GM19025 (cell line): ENCODE measurements at regions not wholly inside any gene's neighbourhood (a gene's known extent, or its start where the extent isn't known, plus 50 kb on each side); places are given as distances from the start of the nearest gene placed in this dataset.
A peak's percentile ranks its signal among the peaks of the same experiment; 100 is the strongest.

Source experiments
- ATAC-seq: cut with Tn5 transposase; IDR thresholded peaks from one replicate; pipeline ENCODE4 v1.9.1; 2021; ENCODE audit warnings: mild to moderate bottlenecking, low read depth, moderate library complexity; ENCODE audit not compliant: unreplicated experiment

- ATAC-seq: peak; percentile 54
These were observed 92.4 kb upstream of the RMDN2 start for GRCh38 chr2:37832590-37833197.

GRCh38 chr2:37833423-37833822 lies 91.7 kb upstream of the RMDN2 start:
- ATAC-seq: peak; percentile 76

DNA sequence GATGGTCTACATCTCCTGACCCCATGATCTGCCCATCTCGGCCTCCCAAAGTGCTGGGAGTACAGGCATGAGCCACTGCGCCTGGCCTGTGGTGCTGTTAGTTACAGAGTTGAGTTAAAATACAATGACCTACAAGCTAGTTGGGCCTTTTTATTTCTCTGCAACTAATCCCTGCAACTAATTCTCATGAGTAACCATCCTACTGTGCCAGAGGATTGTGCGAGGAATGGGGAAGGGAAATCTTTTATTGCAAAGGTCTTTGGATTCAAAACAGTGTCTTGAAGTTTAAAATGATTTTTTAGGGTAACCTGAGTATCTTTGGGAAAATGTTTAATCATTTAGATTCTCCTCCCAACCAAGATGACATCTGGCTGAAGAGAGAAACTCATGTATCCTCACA lies 88.8 kb upstream of the RMDN2 start:
- no peak for ATAC-seq

DNA sequence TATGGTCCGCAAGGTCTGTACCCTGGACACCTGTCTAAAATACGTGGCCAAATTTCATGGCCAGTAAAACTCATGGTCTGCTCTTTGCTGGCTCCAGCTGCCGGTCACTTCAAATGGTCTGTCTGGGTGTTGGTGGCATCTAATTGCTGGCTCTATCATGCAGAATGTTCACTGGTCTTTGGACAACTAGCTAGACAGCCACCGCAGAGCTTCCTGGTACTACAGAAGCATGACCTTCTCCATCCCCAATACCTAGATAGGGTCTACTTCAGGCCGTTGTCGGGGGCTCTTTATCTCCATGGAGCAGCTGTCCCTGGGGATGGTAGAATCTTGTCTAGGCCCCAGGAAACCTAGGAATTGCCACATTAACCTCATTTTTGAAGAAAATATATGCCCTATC lies 88.4 kb upstream of the RMDN2 start:
- ATAC-seq: no peak

- no peak for ATAC-seq
These were observed 87.3 kb upstream of the RMDN2 start for GRCh38 chr2:37837628-37838328.

- no peak for ATAC-seq
These were observed 86.4 kb upstream of the RMDN2 start for GRCh38 chr2:37838541-37839167.

DNA sequence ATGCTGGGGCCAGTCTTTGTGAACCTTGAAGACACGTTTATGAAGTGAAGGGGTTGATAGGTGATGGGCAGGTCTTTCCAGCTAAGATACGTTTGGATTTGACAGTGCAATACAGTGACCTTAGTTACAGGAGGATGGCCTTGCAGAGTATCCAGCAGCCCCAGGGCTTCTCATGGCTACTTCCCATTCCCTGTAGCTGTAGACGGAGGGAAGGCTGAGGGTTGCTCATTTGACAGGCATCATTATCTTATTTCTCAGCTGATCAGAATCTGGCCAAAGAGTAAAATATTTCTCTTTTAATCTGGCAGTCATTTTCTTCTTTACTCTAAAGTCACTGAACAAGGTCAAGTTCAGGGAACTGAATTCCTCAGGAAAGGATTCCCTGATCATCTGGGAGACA lies 85.1 kb upstream of the RMDN2 start:
- ATAC-seq: no peak

- no peak for ATAC-seq
These were observed 82.2 kb upstream of the RMDN2 start for GRCh38 chr2:37842732-37843440.

DNA sequence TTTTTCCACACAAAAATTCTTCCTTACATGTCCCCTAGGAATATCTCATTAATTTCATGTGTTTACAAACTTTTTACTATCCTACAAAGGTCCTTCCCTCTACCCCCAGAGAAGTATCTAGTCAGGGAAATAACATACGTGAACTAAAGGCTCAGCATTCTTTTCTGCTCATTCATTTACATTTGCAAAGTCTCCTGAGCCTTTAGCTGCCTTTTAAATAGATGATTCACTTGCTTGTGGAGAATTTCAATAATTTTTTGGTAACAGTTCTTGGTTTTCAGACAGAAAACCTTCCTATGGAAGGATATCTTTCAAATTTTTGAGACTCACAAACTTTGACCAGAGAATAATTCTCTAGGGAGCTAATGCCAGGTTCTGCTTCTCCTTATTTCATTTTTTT lies 81.5 kb upstream of the RMDN2 start:
- ATAC-seq: no peak

- no peak for ATAC-seq
These were observed 78.9 kb upstream of the RMDN2 start for GRCh38 chr2:37846207-37846606.

- no peak for ATAC-seq
These were observed 77.3 kb upstream of the RMDN2 start for GRCh38 chr2:37847792-37848191.

DNA sequence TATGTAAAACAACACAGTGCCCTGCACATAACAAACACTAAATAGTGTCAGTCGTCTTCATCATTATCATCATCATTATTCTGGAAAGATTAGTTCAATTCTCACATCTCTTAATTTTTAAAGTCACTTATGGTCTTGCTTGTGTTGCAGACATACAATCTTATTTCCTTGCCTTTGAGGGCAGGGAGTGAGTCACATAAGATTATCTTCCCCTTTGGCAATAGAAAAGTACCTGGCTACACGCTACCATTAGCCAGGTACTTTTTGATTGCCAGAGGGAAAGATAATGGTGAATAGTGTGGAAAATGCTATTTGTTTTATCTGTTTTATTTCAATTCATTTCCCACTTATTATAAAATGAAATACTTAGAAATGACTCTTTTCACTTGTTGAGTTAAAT lies 76.6 kb upstream of the RMDN2 start:
- ATAC-seq: no peak

DNA sequence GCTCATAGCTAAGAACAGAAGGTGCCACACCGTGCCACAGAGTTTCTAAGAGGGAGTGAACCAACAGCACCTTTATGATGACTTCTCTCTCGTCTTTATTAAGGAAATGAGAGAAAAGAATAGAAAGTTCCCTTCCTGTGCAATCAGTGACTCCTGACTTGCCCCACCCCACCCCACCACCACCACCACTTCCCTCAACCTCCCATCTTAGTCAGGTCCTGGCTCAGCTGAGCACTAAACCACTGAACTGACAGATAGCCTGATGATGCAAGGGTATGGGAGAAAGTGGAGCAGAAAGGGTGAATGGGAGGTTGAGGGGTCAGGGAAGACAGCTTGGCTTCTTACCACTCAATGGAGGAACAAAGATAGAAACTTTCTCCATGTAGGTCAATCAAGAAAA lies 75.2 kb upstream of the RMDN2 start:
- ATAC-seq: no peak

GRCh38 chr2:37851428-37851827 lies 73.7 kb upstream of the RMDN2 start:
- ATAC-seq: peak; percentile 20

GRCh38 chr2:37851828-37852584 lies 73.1 kb upstream of the RMDN2 start:
- peak; percentile 70 for ATAC-seq

DNA sequence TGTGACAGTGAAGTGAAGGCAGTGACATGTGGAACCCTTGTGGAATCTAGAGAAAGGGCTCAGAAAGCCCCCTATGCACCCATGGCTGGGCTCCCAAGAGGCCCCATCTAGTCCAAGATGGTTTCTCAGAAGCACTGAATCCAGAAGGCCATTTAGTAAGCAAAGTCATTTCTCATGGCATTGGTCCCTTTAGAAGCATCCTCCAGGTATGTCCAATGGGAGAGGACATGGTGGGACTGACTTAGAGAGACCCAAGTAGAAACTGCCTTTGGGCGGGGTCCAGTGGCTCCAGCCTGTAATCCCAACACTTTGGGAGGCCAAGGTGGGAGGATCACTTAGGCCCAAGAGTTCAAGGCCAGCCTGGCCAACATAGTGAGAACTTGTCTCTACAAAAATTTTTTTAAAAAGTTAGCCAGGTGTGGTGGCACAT lies 72.5 kb upstream of the RMDN2 start:
- ATAC-seq: no peak

DNA sequence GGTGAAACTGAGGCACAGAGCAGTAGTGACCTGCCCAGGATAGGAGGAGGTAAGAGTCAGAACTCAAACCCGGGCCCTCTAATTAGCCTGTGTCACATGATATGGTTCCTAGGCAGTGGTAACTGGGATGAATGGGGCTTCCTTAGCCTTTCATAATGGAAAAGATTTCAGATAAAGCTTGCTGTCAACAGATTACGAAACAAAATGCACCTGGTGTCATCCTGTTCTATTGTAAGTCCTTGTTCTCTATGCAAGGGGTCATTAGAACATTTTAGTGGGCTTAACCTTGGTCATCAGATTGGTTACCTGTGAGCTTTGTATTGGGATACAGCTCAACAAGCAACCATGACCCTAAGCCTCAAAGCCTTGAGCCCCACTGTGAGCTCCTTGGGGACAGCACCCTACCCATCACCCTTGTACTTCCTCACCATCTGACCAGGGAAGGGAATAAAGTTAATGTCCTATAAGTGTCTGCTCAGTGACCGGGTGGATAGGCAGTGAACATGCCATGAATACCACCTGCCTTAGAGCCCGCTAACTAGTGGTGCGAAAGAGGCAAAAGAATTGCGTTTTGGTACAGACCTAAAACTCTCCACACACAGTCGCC lies 70.3 kb upstream of the RMDN2 start:
- no peak for ATAC-seq

GRCh38 chr2:37855283-37856041 lies 69.6 kb upstream of the RMDN2 start:
- no peak for ATAC-seq

GRCh38 chr2:37856101-37856751 lies 68.9 kb upstream of the RMDN2 start:
- ATAC-seq: no peak
